ENCODE measurements at regions not wholly inside any gene's neighbourhood (a gene's known extent, or its start where the extent isn't known, plus 50 kb on each side); places are given as distances from the start of the nearest gene placed in this dataset.

- H3K4me1 ChIP-seq, result peaks cover 11% of the 10 kb centered on the region
- TF ChIP-seq, protein P1, sequence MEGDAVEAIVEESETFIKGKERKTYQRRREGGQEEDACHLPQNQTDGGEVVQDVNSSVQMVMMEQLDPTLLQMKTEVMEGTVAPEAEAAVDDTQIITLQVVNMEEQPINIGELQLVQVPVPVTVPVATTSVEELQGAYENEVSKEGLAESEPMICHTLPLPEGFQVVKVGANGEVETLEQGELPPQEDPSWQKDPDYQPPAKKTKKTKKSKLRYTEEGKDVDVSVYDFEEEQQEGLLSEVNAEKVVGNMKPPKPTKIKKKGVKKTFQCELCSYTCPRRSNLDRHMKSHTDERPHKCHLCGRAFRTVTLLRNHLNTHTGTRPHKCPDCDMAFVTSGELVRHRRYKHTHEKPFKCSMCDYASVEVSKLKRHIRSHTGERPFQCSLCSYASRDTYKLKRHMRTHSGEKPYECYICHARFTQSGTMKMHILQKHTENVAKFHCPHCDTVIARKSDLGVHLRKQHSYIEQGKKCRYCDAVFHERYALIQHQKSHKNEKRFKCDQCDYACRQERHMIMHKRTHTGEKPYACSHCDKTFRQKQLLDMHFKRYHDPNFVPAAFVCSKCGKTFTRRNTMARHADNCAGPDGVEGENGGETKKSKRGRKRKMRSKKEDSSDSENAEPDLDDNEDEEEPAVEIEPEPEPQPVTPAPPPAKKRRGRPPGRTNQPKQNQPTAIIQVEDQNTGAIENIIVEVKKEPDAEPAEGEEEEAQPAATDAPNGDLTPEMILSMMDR (IDR thresholded peaks at IDR 0.05), result no peak
- H3K9me3 ChIP-seq, result no peaks in the 10 kb centered on the region
- H3K4me3 ChIP-seq, result no peak overlapping the region
- no peaks in the 10 kb centered on the region for H3K36me3 ChIP-seq
- H3K27me3 ChIP-seq, result peaks cover 33% of the 10 kb centered on the region
- intact Hi-C loops (cut with DNase I), result no loop called here
- ATAC-seq (no peak), DNase-seq (peak; percentile 44)
- no peak overlapping the region for H3K27ac ChIP-seq
These were observed 91.5 kb upstream of the FGF3 start for GRCh38 chr11:69910519-69911309.

DNA sequence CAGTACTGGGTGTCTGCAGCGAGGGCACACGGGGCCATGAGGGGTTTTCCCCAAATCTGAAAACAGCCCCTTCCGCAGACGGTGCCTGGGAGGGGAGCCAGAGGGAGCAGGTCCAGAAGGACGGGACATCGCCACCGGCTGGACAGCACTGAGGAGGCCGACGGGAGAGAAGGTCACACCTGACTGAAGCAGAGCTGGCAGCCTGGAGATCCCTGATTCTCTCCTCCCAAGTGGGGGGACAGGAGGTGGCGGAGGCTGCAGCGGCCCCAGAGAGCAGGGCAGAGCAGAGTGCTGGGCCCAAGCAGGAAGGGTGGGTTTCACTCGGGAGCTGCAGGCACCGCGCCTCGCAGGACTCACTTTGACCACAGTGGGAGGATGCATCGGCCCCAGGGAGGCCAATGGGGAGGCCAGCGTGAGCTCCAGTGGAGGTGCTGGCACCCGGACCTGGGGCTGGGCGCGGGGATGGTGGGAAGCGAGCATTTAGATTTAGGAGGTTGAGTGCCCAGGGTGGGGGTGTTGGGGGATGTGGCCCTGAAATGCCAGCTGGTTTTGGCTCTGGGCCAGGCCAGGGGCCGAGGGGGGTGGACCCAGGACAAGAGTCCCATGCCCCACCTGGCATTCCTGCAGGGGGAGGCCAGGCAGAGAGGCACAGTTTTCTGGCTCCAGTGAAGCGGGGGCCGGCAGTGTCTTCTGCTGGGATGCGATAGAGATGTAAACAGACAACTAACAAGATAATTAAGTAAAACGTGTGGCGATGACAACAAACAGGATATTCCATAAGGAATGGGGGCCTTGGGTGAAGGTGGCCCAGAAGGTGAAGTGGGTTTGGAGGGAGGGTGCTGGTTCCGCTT, 92.3 kb upstream of the FGF3 start:
- H3K4me3 ChIP-seq, result no peak overlapping the region
- TF ChIP-seq, protein P1 (IDR thresholded peaks at IDR 0.05), result no peak
- H3K4me1 ChIP-seq, result peaks cover 15% of the 10 kb centered on the region
- H3K36me3 ChIP-seq, result no peaks in the 10 kb centered on the region
- H3K27ac ChIP-seq, result no peak overlapping the region
- H3K9me3 ChIP-seq, result no peaks in the 10 kb centered on the region
- intact Hi-C loops (cut with DNase I), result no loop called here
- ATAC-seq (no peak), DNase-seq (peak; percentile 57)
- H3K27me3 ChIP-seq, result peaks cover 33% of the 10 kb centered on the region

- H3K4me3 ChIP-seq, result no peak overlapping the region
- no peaks in the 10 kb centered on the region for H3K36me3 ChIP-seq
- no peak overlapping the region for H3K27ac ChIP-seq
- ATAC-seq (no peak), DNase-seq (peak; percentile 63)
- H3K4me1 ChIP-seq, result peaks cover 15% of the 10 kb centered on the region
- H3K27me3 ChIP-seq, result peaks cover 33% of the 10 kb centered on the region
- H3K9me3 ChIP-seq, result no peaks in the 10 kb centered on the region
- TF ChIP-seq, protein P1 (IDR thresholded peaks at IDR 0.05), result no peak
- intact Hi-C loops (cut with DNase I), result no loop called here
These were observed 93.1 kb upstream of the FGF3 start for GRCh38 chr11:69912161-69912910.

- intact Hi-C loops (cut with DNase I), result no loop called here
- DNase-seq (peak; percentile 61), ATAC-seq (peak; percentile 5)
- Histone ChIP-seq H3K9me3 (no peaks in the 10 kb centered on the region), H3K36me3 (no peaks in the 10 kb centered on the region), H3K4me1 (peaks cover 15% of the 10 kb centered on the region), H3K4me3 (no peak overlapping the region), H3K27ac (no peak overlapping the region), H3K27me3 (peaks cover 29% of the 10 kb centered on the region)
- TF ChIP-seq, protein P1 (IDR thresholded peaks at IDR 0.05), result peak; percentile 7
These were observed 93.8 kb upstream of the FGF3 start for GRCh38 chr11:69912911-69913451.

- DNase-seq (peak; percentile 49), ATAC-seq (no peak)
- peaks cover 23% of the 10 kb centered on the region for H3K4me1 ChIP-seq
- no peaks in the 10 kb centered on the region for H3K9me3 ChIP-seq
- H3K27me3 ChIP-seq, result peaks cover 25% of the 10 kb centered on the region
- no peaks in the 10 kb centered on the region for H3K36me3 ChIP-seq
- intact Hi-C loops (cut with DNase I), result no loop called here
- no peak overlapping the region for H3K27ac ChIP-seq
- TF ChIP-seq, protein P1 (IDR thresholded peaks at IDR 0.05), result no peak
- no peak overlapping the region for H3K4me3 ChIP-seq
These were observed 94.5 kb upstream of the FGF3 start for GRCh38 chr11:69913591-69914285.
